Left renal cortex interstitium (tissue), 4 donors: ENCODE measurements at regions not wholly inside any gene's neighbourhood (a gene's known extent, or its start where the extent isn't known, plus 50 kb on each side); places are given as distances from the start of the nearest gene placed in this dataset.
"Not testable (repeated sequence)": the region's sequence is repeated elsewhere in the genome, so short reads cannot be mapped to it uniquely, and the experiment has no call there.

Source experiments
- DNase-seq, 4 donors: peaks; one replicate each; pipeline ENCODE4 v3.0.0-alpha.2; 2013; ENCODE audit warnings: low read depth in 4 of 4, low spot score in 2 of 4, missing footprints in 1 of 4

- no peak for DNase-seq
Measured at GRCh38 chr13:59360916-59361315, 802.8 kb downstream of the DIAPH3 start.

- DNase-seq, result no peak
Measured at GRCh38 chr13:59363313-59363712, 800.4 kb downstream of the DIAPH3 start.

GRCh38 chr13:59363947-59364346, 799.8 kb downstream of the DIAPH3 start:
- DNase-seq, result no peak

- no peak for DNase-seq
Measured at GRCh38 chr13:59364641-59365085, 799.1 kb downstream of the DIAPH3 start.

- no peak for DNase-seq
Measured at GRCh38 chr13:59367467-59367866, 796.3 kb downstream of the DIAPH3 start.

- no peak for DNase-seq
Measured at GRCh38 chr13:59367904-59368303, 795.8 kb downstream of the DIAPH3 start.

- no peak for DNase-seq
Measured at GRCh38 chr13:59368693-59369092, 795.0 kb downstream of the DIAPH3 start.

- no peak for DNase-seq
Measured at GRCh38 chr13:59371229-59371628, 792.5 kb downstream of the DIAPH3 start.

- DNase-seq, result no peak
Measured at GRCh38 chr13:59373341-59373740, 790.4 kb downstream of the DIAPH3 start.

- no peak for DNase-seq
Measured at GRCh38 chr13:59374691-59375090, 789.0 kb downstream of the DIAPH3 start.

- no peak for DNase-seq
Measured at GRCh38 chr13:59384154-59384553, 779.6 kb downstream of the DIAPH3 start.

GRCh38 chr13:59391696-59392095, 772.0 kb downstream of the DIAPH3 start:
- DNase-seq, result peak in 3 of 4 donors; percentile 38 to 69 (median 42)

GRCh38 chr13:59392328-59392727, 771.4 kb downstream of the DIAPH3 start:
- no peak for DNase-seq

- no peak for DNase-seq
Measured at GRCh38 chr13:59394496-59394895, 769.2 kb downstream of the DIAPH3 start.

GRCh38 chr13:59398127-59398526, 765.6 kb downstream of the DIAPH3 start:
- DNase-seq, result no peak

GRCh38 chr13:59398661-59399060, 765.1 kb downstream of the DIAPH3 start:
- DNase-seq, result no peak

GRCh38 chr13:59399513-59399912, 764.2 kb downstream of the DIAPH3 start:
- no peak for DNase-seq

- DNase-seq, result no peak
Measured at GRCh38 chr13:59404331-59404730, 759.4 kb downstream of the DIAPH3 start.

GRCh38 chr13:59407251-59407650, 756.5 kb downstream of the DIAPH3 start:
- DNase-seq, result not testable (repeated sequence)

GRCh38 chr13:59408738-59409137, 755.0 kb downstream of the DIAPH3 start:
- DNase-seq, result no peak

- DNase-seq, result no peak
Measured at GRCh38 chr13:59409211-59409610, 754.5 kb downstream of the DIAPH3 start.

GRCh38 chr13:59409634-59410200, 754.0 kb downstream of the DIAPH3 start:
- DNase-seq, result no peak

- DNase-seq, result no peak
Measured at GRCh38 chr13:59413126-59413525, 750.6 kb downstream of the DIAPH3 start.
